Activated naive CD4-positive, alpha-beta T cell treated with anti-CD3 and anti-CD28 coated beads, Interleukin-2, amount 50 U/mL, for 24 hours (primary cell): ENCODE measurements at regions not wholly inside any gene's neighbourhood (a gene's known extent, or its start where the extent isn't known, plus 50 kb on each side); places are given as distances from the start of the nearest gene placed in this dataset.

Experiments used
- H3K27ac Mint-ChIP-seq: one replicate; pipeline ENCODE4 v1.8.0; 2021; ENCODE audit warnings: mild to moderate bottlenecking, mixed read lengths
- H3K27me3 Mint-ChIP-seq: one replicate; pipeline ENCODE4 v1.8.0; 2021; ENCODE audit warnings: mixed read lengths
- H3K36me3 Mint-ChIP-seq: one replicate; pipeline ENCODE4 v1.8.0; 2021; ENCODE audit warnings: mixed read lengths
- H3K4me1 Mint-ChIP-seq: one replicate; pipeline ENCODE4 v1.8.0; 2021; ENCODE audit warnings: mixed read lengths
- H3K4me3 Mint-ChIP-seq: one replicate; pipeline ENCODE4 v1.8.0; 2021; ENCODE audit warnings: mild to moderate bottlenecking, mixed read lengths
- H3K9me3 Mint-ChIP-seq: one replicate; pipeline ENCODE4 v1.8.0; 2021; ENCODE audit warnings: mixed read lengths

GRCh38 chr13:97121894-97122293, 100.2 kb upstream of the MBNL2 start:
- Mint-ChIP-seq H3K27me3 (peaks cover 14% of the 10 kb centered on the region), H3K36me3 (no peaks in the 10 kb centered on the region), H3K4me1 (no peaks in the 10 kb centered on the region), H3K27ac (no peak overlapping the region), H3K9me3 (no peaks in the 10 kb centered on the region), H3K4me3 (no peak overlapping the region)

- Mint-ChIP-seq H3K27me3 (peaks cover 14% of the 10 kb centered on the region), H3K27ac (no peak overlapping the region), H3K36me3 (no peaks in the 10 kb centered on the region), H3K4me3 (no peak overlapping the region), H3K4me1 (no peaks in the 10 kb centered on the region), H3K9me3 (no peaks in the 10 kb centered on the region)
These were observed 99.6 kb upstream of the MBNL2 start for GRCh38 chr13:97122381-97122996.

DNA sequence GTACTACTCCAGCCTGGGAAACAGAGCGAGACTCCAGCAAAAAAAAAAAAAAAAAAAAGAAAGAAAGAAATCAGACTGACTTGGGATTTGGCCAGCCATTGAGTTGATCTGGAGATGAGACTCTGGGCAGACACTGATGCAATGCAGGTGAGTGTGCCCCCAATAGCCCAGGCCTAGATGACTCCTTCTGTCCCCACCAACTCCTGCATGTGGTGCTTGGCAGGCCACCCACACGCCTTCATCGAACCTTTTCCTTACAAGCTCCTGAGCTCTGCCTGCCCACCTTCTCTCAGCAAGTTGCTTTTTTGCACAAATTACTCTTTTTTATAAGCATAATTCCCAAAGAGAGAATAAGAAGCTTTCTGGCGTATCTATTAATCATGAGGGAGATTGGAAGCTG, 97.9 kb upstream of the MBNL2 start:
- H3K9me3 Mint-ChIP-seq, result no peaks in the 10 kb centered on the region

GRCh38 chr13:97124915-97125809, 97.0 kb upstream of the MBNL2 start:
- Mint-ChIP-seq H3K27ac (no peak overlapping the region), H3K4me3 (no peak overlapping the region), H3K4me1 (no peaks in the 10 kb centered on the region), H3K9me3 (no peaks in the 10 kb centered on the region), H3K27me3 (peaks cover 16% of the 10 kb centered on the region), H3K36me3 (no peaks in the 10 kb centered on the region)

More for the DNA sequence above, 97.9 kb upstream of the MBNL2 start:
- no peak overlapping the region for H3K4me3 Mint-ChIP-seq
- no peaks in the 10 kb centered on the region for H3K36me3 Mint-ChIP-seq
- H3K27ac Mint-ChIP-seq, result no peak overlapping the region
- H3K27me3 Mint-ChIP-seq, result peaks cover 16% of the 10 kb centered on the region
- no peaks in the 10 kb centered on the region for H3K4me1 Mint-ChIP-seq

- H3K27ac Mint-ChIP-seq, result no peak overlapping the region
- peaks cover 16% of the 10 kb centered on the region for H3K27me3 Mint-ChIP-seq
- no peak overlapping the region for H3K4me3 Mint-ChIP-seq
These were observed 96.1 kb upstream of the MBNL2 start for GRCh38 chr13:97125810-97126738.

GRCh38 chr13:97127842-97128241, 94.3 kb upstream of the MBNL2 start:
- Mint-ChIP-seq H3K27ac (no peak overlapping the region), H3K4me1 (no peaks in the 10 kb centered on the region), H3K9me3 (no peaks in the 10 kb centered on the region), H3K4me3 (no peak overlapping the region), H3K36me3 (no peaks in the 10 kb centered on the region), H3K27me3 (peaks cover 11% of the 10 kb centered on the region)

More at GRCh38 chr13:97125810-97126738, 96.1 kb upstream of the MBNL2 start:
- Mint-ChIP-seq H3K4me1 (no peaks in the 10 kb centered on the region), H3K36me3 (no peaks in the 10 kb centered on the region), H3K9me3 (no peaks in the 10 kb centered on the region)

GRCh38 chr13:97130190-97130589, 91.9 kb upstream of the MBNL2 start:
- H3K36me3 Mint-ChIP-seq, result no peaks in the 10 kb centered on the region
- no peaks in the 10 kb centered on the region for H3K9me3 Mint-ChIP-seq
- no peaks in the 10 kb centered on the region for H3K4me1 Mint-ChIP-seq
- H3K4me3 Mint-ChIP-seq, result no peak overlapping the region
- no peak overlapping the region for H3K27ac Mint-ChIP-seq
- H3K27me3 Mint-ChIP-seq, result peaks cover 5% of the 10 kb centered on the region

DNA sequence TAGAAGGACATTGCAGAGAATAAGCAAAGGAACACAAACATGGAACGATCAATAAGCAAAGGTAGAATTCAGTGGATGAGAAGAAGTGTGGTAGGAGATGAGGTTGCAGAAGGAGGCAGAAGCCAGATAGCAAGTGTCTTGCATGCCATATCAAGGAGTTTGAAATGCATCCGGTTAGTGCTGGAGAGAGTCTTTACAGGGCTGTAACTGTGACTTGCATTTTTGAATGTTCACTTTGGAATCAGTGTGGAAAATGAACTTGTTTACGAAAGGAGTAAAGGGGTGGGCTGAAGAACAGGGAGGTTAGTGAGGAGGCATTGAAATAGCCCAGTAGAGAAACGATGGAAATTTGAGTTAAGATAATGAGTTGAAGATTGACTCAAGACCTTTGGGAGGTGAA, 90.7 kb upstream of the MBNL2 start:
- H3K27me3 Mint-ChIP-seq, result peaks cover 3% of the 10 kb centered on the region
- no peaks in the 10 kb centered on the region for H3K36me3 Mint-ChIP-seq
- no peaks in the 10 kb centered on the region for H3K4me1 Mint-ChIP-seq
- H3K27ac Mint-ChIP-seq, result no peak overlapping the region
- H3K9me3 Mint-ChIP-seq, result no peaks in the 10 kb centered on the region
- no peak overlapping the region for H3K4me3 Mint-ChIP-seq

DNA sequence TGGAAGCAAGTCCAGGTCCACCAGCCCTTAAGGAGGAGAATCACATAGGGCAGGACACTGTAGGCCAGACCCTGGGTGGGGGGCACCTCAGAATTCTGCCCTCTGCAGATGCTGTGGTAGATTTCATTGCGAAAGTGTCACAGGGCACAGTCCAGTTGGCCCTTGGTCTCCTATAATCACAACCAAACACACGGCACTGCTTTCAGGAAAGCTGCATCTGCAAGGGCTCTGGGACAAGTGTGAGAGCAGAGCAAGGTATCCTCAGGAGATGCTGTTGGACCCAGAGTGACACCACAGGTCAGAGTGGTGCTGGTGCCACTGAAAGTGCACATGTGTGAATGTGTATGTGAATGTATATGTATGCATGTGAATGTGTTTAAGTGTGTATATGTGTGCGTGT, 88.6 kb upstream of the MBNL2 start:
- Mint-ChIP-seq H3K36me3 (no peaks in the 10 kb centered on the region), H3K27ac (no peak overlapping the region), H3K4me1 (no peaks in the 10 kb centered on the region), H3K9me3 (no peaks in the 10 kb centered on the region), H3K27me3 (peaks cover 3% of the 10 kb centered on the region), H3K4me3 (no peak overlapping the region)

GRCh38 chr13:97133955-97134354, 88.2 kb upstream of the MBNL2 start:
- Mint-ChIP-seq H3K27ac (no peak overlapping the region), H3K4me3 (no peak overlapping the region), H3K9me3 (no peaks in the 10 kb centered on the region), H3K36me3 (no peaks in the 10 kb centered on the region), H3K27me3 (no peaks in the 10 kb centered on the region), H3K4me1 (no peaks in the 10 kb centered on the region)

GRCh38 chr13:97134364-97135095, 87.6 kb upstream of the MBNL2 start:
- Mint-ChIP-seq H3K36me3 (no peaks in the 10 kb centered on the region), H3K4me1 (no peaks in the 10 kb centered on the region), H3K9me3 (no peaks in the 10 kb centered on the region), H3K27ac (no peak overlapping the region), H3K4me3 (no peak overlapping the region), H3K27me3 (no peaks in the 10 kb centered on the region)

- Mint-ChIP-seq H3K9me3 (no peaks in the 10 kb centered on the region), H3K4me3 (no peak overlapping the region), H3K4me1 (no peaks in the 10 kb centered on the region), H3K36me3 (no peaks in the 10 kb centered on the region), H3K27me3 (peaks cover 3% of the 10 kb centered on the region), H3K27ac (no peak overlapping the region)
These were observed 86.2 kb upstream of the MBNL2 start for GRCh38 chr13:97135883-97136282.

DNA sequence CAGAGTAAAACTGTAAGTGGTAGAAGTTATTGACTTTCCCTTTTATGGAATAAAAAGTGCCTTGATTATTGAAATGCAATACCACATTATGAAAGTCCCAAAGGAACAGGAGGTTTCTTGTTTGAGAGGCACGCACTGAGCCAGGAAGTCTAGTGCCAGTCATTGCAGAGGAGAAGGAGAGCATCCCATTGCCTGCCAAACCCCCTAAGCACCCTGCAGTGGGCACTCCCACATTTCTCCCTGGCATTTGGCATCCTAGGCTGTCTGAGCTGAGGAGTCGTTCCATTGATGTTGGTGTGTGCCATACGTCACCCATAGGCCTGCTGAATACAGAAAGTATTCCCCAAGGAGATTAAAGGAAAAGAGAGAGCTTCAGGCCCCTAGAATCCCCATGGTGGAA, 85.7 kb upstream of the MBNL2 start:
- peaks cover 5% of the 10 kb centered on the region for H3K27me3 Mint-ChIP-seq
- no peak overlapping the region for H3K27ac Mint-ChIP-seq
- H3K4me3 Mint-ChIP-seq, result no peak overlapping the region
- H3K9me3 Mint-ChIP-seq, result no peaks in the 10 kb centered on the region
- H3K36me3 Mint-ChIP-seq, result no peaks in the 10 kb centered on the region
- peaks cover 1% of the 10 kb centered on the region for H3K4me1 Mint-ChIP-seq

DNA sequence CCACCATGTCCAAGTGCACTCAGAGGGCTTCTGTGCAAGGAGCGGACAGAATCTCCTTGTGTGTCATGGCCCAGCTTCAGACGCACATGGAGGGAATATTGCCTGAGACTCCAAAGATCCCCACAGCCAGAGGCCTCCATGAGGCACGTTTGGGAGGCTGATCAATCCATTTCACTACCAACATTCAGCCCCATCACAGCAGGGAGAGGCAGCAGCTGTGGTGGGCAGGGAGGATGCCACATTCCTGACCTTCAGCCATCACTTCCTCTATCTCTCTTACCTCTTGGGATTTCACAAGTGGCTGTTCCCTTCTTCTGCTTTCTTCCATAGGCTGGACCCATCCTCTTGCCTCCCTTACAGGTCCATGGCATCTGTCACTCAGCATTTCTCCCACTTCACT, 82.4 kb upstream of the MBNL2 start:
- Mint-ChIP-seq H3K36me3 (no peaks in the 10 kb centered on the region), H3K27ac (no peak overlapping the region), H3K4me1 (peaks cover 6% of the 10 kb centered on the region), H3K9me3 (no peaks in the 10 kb centered on the region), H3K27me3 (peaks cover 8% of the 10 kb centered on the region), H3K4me3 (no peak overlapping the region)

- Mint-ChIP-seq H3K9me3 (no peaks in the 10 kb centered on the region), H3K4me3 (no peak overlapping the region), H3K36me3 (no peaks in the 10 kb centered on the region), H3K27me3 (peaks cover 8% of the 10 kb centered on the region), H3K4me1 (peaks cover 6% of the 10 kb centered on the region), H3K27ac (no peak overlapping the region)
These were observed 82.0 kb upstream of the MBNL2 start for GRCh38 chr13:97140131-97140530.
